ENCODE measurements at regions not wholly inside any gene's neighbourhood (a gene's known extent, or its start where the extent isn't known, plus 50 kb on each side); places are given as distances from the start of the nearest gene placed in this dataset.

- TF ChIP-seq CTCF (IDR thresholded peaks at IDR 0.05; ENCODE audit: insufficient read depth, low read depth, low read length) = no peak
- TF ChIP-seq EZH2 (IDR thresholded peaks at IDR 0.05; ENCODE audit: insufficient read depth, low read length) = no peak
Measured at GRCh38 chr18:10226971-10227370, 227.5 kb upstream of the APCDD1 start.

All from astrocyte (in vitro differentiated cells and primary cell).